ENCODE measurements at regions not wholly inside any gene's neighbourhood (a gene's known extent, or its start where the extent isn't known, plus 50 kb on each side); places are given as distances from the start of the nearest gene placed in this dataset.

DNA sequence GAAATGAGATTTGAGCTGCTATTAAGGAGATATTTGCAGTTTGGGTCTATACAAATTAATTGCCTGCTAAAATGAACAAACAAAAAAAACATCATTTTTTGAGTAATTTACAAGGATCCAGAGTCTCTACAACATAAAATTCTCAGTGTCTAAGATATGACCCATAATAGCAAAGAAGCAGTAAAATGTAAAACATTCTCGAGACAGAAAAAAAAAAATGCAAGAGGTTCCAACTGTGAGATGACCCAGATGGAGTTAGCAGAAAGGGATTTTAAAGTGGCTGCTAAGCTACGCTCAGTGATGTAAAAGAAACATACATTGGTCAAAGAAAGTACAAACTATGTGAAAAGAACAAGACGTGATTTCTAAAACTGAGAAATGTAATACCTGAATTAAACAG, 471.0 kb downstream of the SH2D4B start (continued):
- TF ChIP-seq, protein P1, sequence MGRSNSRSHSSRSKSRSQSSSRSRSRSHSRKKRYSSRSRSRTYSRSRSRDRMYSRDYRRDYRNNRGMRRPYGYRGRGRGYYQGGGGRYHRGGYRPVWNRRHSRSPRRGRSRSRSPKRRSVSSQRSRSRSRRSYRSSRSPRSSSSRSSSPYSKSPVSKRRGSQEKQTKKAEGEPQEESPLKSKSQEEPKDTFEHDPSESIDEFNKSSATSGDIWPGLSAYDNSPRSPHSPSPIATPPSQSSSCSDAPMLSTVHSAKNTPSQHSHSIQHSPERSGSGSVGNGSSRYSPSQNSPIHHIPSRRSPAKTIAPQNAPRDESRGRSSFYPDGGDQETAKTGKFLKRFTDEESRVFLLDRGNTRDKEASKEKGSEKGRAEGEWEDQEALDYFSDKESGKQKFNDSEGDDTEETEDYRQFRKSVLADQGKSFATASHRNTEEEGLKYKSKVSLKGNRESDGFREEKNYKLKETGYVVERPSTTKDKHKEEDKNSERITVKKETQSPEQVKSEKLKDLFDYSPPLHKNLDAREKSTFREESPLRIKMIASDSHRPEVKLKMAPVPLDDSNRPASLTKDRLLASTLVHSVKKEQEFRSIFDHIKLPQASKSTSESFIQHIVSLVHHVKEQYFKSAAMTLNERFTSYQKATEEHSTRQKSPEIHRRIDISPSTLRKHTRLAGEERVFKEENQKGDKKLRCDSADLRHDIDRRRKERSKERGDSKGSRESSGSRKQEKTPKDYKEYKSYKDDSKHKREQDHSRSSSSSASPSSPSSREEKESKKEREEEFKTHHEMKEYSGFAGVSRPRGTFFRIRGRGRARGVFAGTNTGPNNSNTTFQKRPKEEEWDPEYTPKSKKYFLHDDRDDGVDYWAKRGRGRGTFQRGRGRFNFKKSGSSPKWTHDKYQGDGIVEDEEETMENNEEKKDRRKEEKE (IDR thresholded peaks at IDR 0.05), result no peak

DNA sequence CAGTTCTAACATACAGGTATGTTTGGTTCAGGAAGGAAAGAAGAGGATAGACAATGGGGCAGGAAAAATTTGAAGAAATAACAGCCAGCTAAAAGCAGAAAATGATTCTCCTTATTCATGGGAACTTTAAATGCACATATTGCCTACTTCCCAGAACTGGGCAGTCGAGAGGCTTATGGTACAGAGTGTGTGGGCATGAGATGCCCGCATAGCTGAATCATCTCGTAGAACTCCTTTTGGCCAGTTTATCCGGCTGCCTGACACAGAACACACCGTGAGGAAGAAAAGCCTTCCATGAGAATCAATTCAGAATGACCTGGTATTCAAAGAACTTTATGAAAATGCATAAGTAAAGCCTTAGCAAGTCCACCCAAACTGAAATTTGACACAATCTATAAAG, 471.6 kb downstream of the SH2D4B start:
- Histone ChIP-seq H3K4me3 (no peak overlapping the region), H3K27me3 (replicated peaks in 1 of 2; ENCODE audit: control insufficient read depth in 2 of 2, insufficient read depth in 2 of 2, low read length in 1 of 2) (no peaks in the 10 kb centered on the region), H2AFZ (ENCODE audit: control insufficient read depth, low read depth, low read length) (no peak overlapping the region), H3K27ac (ENCODE audit: control insufficient read depth, insufficient read depth) (no peak overlapping the region), H3K9ac (ENCODE audit: control insufficient read depth, insufficient read depth, low read length) (no peak overlapping the region), H3K79me2 (ENCODE audit: control insufficient read depth, insufficient read depth, low read length) (no peaks in the 10 kb centered on the region), H3K4me2 (ENCODE audit: control insufficient read depth, insufficient read depth) (no peak overlapping the region), H3K9me3 (replicated peaks; ENCODE audit: control insufficient read depth, insufficient read depth, low read length) (no peaks in the 10 kb centered on the region), H4K20me1 (ENCODE audit: control insufficient read depth, insufficient read depth) (no peaks in the 10 kb centered on the region), H3K36me3 (ENCODE audit: control insufficient read depth in 2 of 2, insufficient read depth in 2 of 2, low read length in 1 of 2) (no peaks in the 10 kb centered on the region), H3K4me1 (ENCODE audit: control insufficient read depth, insufficient read depth, low read length) (no peaks in the 10 kb centered on the region)
- ATAC-seq (no peak), DNase-seq (ENCODE audit: low read depth, low spot score) (no peak), FAIRE-seq (no peak)
- TF ChIP-seq, protein P2, sequence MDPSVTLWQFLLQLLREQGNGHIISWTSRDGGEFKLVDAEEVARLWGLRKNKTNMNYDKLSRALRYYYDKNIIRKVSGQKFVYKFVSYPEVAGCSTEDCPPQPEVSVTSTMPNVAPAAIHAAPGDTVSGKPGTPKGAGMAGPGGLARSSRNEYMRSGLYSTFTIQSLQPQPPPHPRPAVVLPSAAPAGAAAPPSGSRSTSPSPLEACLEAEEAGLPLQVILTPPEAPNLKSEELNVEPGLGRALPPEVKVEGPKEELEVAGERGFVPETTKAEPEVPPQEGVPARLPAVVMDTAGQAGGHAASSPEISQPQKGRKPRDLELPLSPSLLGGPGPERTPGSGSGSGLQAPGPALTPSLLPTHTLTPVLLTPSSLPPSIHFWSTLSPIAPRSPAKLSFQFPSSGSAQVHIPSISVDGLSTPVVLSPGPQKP (IDR thresholded peaks at IDR 0.05; ENCODE audit: low read depth, low read length), result no peak
- TF ChIP-seq RUNX3 (IDR thresholded peaks at IDR 0.05; ENCODE audit: low read length) (no peak), FOXM1 (IDR thresholded peaks at IDR 0.05; ENCODE audit: low read depth, low read length) (no peak), CREM (IDR thresholded peaks at IDR 0.05; ENCODE audit: low read depth) (no peak), SUZ12 (IDR thresholded peaks at IDR 0.05; ENCODE audit: unreplicated experiment) (no peak)
- ChIA-PET RAD21 (ENCODE audit: unreplicated experiment) (no interaction called here), SMC1A (ENCODE audit: uncharacterized antibody, unreplicated experiment) (interaction anchor here (1.3 kb wide), 1 partner anchor 10 kb away, joined by 4 read pairs; no protein-coding TSS in a partner anchor), POLR2A (no interaction called here), CTCF (interaction anchor here (4.9 kb wide), 1 partner anchor 10 kb away, joined by 26 read pairs; no protein-coding TSS in a partner anchor)
- in situ Hi-C loops (cut with MboI) (no loop called here), intact Hi-C loops (cut with micrococcal nuclease; ENCODE audit: unreplicated experiment) (no loop called here)
- no TSS peak for BruUV-seq (replicated peaks)
- WGBS (ENCODE audit: insufficient coverage, insufficient replicate concordance, low lambda C conversion rate, missing lambda C conversion rate), result 43% methylated on average over 5 of the region's 5 CpGs
